AG10803 (cell line): ENCODE measurements at regions not wholly inside any gene's neighbourhood (a gene's known extent, or its start where the extent isn't known, plus 50 kb on each side); places are given as distances from the start of the nearest gene placed in this dataset.

Experiments used
- DNase-seq: peaks from one replicate; pipeline ENCODE4 v3.0.0; 2010; ENCODE audit warnings: low read depth
- H3K4me3 ChIP-seq: 2 replicates; pipeline ENCODE4 v1.5.1; 2011; ENCODE audit warnings: mild to moderate bottlenecking, low read length, control low read depth
- TF ChIP-seq, protein P1 (sequence below): conservative IDR thresholded peaks from 2 replicates; pipeline ENCODE4 v1.5.1; 2011; ENCODE audit warnings: mild to moderate bottlenecking, low read length, control low read depth, inconsistent platforms

DNA sequence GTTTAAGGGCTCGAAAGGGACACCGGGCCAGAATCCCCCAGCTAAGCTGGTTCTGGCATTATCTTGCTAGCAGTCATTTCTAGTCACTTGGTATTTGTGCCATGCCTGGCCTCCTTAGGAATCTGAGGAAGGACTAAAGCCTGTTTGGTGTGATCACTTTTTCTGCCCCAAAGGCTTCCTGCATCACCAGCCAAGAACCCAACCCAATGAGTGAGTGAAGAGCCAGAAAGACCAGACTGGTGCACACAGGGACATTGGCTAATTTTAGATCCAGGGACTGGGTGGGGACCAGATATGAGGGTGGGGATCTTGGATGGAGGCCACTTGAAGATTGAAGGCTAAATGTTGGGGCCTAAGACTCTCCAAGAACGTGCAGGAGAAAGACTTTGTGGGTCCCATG lies 411.9 kb upstream of the TNP1 start:
- TF ChIP-seq, protein P1, sequence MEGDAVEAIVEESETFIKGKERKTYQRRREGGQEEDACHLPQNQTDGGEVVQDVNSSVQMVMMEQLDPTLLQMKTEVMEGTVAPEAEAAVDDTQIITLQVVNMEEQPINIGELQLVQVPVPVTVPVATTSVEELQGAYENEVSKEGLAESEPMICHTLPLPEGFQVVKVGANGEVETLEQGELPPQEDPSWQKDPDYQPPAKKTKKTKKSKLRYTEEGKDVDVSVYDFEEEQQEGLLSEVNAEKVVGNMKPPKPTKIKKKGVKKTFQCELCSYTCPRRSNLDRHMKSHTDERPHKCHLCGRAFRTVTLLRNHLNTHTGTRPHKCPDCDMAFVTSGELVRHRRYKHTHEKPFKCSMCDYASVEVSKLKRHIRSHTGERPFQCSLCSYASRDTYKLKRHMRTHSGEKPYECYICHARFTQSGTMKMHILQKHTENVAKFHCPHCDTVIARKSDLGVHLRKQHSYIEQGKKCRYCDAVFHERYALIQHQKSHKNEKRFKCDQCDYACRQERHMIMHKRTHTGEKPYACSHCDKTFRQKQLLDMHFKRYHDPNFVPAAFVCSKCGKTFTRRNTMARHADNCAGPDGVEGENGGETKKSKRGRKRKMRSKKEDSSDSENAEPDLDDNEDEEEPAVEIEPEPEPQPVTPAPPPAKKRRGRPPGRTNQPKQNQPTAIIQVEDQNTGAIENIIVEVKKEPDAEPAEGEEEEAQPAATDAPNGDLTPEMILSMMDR = no peak

DNA sequence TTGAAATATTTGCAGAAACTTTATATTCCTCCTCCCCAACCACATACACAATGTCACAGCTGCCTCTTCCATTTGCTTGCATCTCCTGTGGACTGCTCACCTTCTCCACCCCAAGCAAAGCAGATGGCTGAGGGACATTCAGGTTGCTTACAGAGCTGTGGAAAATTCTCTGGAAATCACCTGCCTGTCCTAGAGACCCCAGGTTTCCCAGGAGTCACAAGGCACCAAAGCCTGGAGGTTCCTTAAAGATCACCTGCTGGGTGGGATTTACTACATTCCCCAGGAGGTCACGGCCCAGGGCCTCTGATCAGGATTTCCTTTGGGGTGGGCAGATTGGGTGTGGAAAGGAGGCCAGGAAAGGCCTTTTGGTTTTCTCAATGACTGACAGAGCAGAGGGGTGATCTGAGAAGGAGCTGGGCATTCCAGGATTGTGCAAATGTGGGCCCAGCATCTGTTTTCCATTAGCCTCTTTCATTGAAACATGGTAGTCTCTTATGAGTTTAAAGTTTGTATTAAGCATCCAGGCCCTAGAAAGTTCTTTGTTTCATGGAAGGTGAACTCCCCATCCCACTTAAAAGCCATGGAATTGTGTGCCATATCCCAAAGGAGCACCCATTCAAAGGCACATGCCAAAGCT lies 410.7 kb upstream of the TNP1 start:
- peak; percentile 76 for DNase-seq
- H3K4me3 ChIP-seq = no peak overlapping the region
- TF ChIP-seq, protein P1 = no peak

More for the DNA sequence above, 411.9 kb upstream of the TNP1 start:
- no peak for DNase-seq
- H3K4me3 ChIP-seq = no peak overlapping the region

DNA sequence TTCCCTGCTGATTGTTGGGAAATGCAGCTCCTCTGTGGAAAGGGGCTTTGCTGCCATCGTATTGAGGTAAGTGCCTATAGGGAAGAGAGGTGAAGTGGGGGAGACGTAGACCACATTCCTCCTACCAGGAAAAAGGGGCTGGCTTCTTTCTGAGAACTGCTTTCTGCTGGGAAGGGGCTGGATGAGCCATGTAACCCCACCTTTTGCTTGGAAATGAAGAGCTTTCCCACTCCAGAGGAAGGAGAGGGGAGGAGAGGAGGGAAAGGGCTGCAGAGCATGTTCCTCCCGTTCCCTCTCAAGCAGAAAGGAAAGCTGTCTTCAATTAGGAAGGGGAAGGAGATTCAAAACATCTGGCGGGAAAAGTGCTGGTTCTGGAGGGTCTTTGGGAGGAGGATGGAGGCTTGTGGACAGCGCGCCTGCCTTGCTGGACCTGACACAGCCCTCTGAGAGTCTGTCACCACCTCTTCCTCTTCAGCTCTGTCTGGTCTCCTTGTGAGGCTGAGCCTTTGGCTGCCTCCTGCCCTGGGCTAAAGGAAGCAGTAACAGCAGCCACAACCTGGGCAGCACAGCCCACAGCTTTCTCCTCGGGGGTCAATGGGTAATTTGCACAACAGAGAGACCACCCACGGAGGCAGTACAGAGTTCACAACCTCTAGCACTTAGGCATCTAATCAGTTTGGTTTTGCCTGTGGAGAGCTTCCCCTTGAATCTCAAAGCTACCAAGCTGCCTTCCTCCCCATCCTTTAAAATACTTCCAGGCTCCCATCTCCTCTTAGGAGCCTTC lies 410.0 kb upstream of the TNP1 start:
- DNase-seq = no peak

DNA sequence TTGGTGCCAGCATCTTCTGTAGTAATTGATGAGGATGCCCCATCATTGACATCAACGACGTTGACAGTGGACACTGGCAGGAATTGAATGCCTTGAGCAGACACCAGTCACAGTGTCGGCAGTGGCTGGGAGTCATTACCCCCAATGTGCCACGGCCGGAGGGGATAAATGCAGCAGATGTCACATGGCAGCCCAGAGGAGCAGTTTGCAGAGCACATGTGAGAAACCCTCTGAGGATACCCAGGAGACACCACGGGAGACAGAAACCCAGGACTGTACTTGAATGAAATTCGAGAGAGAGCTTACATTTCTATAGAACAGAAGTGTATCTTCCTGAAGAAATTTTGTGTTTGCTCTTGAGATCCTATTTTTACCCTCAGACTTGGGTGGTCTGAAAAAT lies 409.1 kb upstream of the TNP1 start:
- TF ChIP-seq, protein P1 = no peak
- DNase-seq = no peak
- no peak overlapping the region for H3K4me3 ChIP-seq

More for the DNA sequence above, 410.0 kb upstream of the TNP1 start:
- TF ChIP-seq, protein P1 = no peak
- H3K4me3 ChIP-seq = no peak overlapping the region

DNA sequence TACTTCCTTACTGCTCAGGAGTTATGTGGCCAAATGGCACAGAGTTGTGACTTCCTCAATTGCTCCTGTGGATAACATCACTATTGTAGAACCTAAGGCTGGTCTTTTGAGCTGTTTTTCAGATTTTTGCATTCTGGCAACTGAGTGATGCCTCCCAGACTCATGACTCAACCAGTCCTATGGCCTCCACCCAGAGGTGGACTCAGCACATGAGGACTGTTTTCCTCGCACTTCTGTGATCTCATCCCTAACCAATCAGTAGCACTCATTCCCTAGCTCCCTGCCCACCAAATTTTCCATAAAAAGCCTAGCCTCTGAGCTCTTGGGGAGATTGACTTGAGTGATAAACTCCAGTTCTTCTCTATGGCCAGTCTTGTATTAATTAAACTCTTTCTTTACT lies 407.9 kb upstream of the TNP1 start:
- no peak overlapping the region for H3K4me3 ChIP-seq
- DNase-seq = no peak
- TF ChIP-seq, protein P1 = no peak

DNA sequence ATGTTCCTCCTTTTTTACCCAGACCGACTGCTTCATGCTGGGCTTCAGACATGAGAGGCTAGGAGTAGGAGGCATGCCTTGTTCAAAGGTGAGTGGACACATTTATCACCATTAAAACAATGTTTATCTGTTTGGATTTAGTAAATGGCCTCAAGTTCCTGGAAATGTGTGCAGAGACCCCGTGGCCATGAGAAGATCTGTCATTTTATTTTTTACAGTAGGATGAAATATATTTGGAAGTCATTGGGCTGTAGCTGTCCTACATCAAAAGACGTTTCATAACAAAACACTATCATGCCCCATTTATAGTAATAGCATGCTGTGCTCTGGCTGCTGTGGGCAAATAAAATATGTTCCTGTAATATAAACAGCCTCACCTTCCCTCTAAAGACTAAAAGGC lies 403.9 kb upstream of the TNP1 start:
- TF ChIP-seq, protein P1 = no peak
- DNase-seq = no peak
- H3K4me3 ChIP-seq = no peak overlapping the region

DNA sequence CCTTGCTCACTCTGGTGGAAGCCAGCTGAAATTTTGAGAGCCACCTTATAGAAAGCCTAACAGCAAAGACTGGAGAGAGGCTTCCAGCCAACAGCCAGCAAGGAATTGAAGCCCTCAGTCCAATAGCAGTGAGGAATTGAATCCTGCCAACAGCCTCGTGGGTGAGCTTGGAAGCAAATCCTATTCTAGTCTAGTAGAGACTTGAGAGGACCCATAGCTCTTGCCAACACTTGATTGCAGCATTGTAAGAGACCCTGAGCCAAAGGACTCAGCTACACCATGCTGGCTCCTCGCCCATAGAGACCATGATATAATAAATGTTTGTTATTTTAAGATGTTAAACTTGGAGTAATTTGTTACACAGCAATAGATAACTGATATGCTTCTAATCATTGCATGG lies 403.0 kb upstream of the TNP1 start:
- TF ChIP-seq, protein P1 = no peak
- no peak for DNase-seq
- no peak overlapping the region for H3K4me3 ChIP-seq
